ENCODE measurements at regions not wholly inside any gene's neighbourhood (a gene's known extent, or its start where the extent isn't known, plus 50 kb on each side); places are given as distances from the start of the nearest gene placed in this dataset.

DNA sequence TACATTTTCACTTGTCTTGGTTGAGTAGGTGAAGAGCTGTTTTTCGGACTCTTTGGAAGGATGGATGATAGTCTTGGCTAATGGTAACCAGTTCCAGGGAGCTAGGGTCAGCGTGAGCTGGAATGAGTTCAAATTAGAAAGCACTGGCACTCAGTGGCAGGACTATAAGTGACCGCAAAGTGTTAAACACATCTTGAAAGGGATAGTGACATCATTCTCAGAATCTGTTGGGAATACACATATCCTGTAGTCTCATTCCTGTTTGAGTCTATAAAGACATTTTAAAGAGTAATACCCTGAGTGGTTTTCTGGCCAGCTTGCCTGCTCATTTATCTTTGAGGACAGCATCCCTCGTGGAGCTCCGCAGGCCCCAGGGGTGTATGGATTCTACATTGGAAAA is 56.7 kb upstream of the TMEM248 start:
- DNase-seq (ENCODE audit: low spot score) (no peak), ATAC-seq (no peak)
- H3K4me1 Mint-ChIP-seq: peaks cover 34% of the 10 kb centered on the region
- H3K36me3 Mint-ChIP-seq: peaks cover 6% of the 10 kb centered on the region
- H3K27ac Mint-ChIP-seq: peak overlapping the region; percentile 12; the same call in 1 of the 2 replicates
- H3K27me3 Mint-ChIP-seq (ENCODE audit: low read depth): no peaks in the 10 kb centered on the region
- H3K9me3 Mint-ChIP-seq: no peaks in the 10 kb centered on the region
- no peak overlapping the region for H3K4me3 Mint-ChIP-seq
- ChIA-PET CTCF (interaction anchor here (1.2 kb wide), 1 partner anchor 41 kb away, joined by 5 read pairs; no protein-coding TSS in a partner anchor), POLR2A (no interaction called here)
- TF ChIP-seq E2F5 (CRISPR knock-in tag; IDR thresholded peaks at IDR 0.05) (no peak), KAT7 (CRISPR knock-in tag; IDR thresholded peaks at IDR 0.05; ENCODE audit: borderline replicate concordance) (no peak)
- TF ChIP-seq, protein P1, sequence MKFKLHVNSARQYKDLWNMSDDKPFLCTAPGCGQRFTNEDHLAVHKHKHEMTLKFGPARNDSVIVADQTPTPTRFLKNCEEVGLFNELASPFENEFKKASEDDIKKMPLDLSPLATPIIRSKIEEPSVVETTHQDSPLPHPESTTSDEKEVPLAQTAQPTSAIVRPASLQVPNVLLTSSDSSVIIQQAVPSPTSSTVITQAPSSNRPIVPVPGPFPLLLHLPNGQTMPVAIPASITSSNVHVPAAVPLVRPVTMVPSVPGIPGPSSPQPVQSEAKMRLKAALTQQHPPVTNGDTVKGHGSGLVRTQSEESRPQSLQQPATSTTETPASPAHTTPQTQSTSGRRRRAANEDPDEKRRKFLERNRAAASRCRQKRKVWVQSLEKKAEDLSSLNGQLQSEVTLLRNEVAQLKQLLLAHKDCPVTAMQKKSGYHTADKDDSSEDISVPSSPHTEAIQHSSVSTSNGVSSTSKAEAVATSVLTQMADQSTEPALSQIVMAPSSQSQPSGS (CRISPR knock-in tag; IDR thresholded peaks at IDR 0.05; ENCODE audit: borderline replicate concordance, low read depth): no peak

- no peak for ATAC-seq
- no peak for DNase-seq (ENCODE audit: low spot score)
These were observed 55.6 kb upstream of the TMEM248 start for GRCh38 chr7:66865290-66865864.

GRCh38 chr7:66867198-66867790 is 53.7 kb upstream of the TMEM248 start:
- CTCF ChIA-PET: no interaction called here
- ATAC-seq (no peak), DNase-seq (ENCODE audit: low spot score) (no peak)
- H3K36me3 Mint-ChIP-seq: peaks cover 7% of the 10 kb centered on the region
- H3K4me1 Mint-ChIP-seq: peaks cover 39% of the 10 kb centered on the region
- H3K4me3 Mint-ChIP-seq: no peak overlapping the region
- no peaks in the 10 kb centered on the region for H3K9me3 Mint-ChIP-seq
- POLR2A ChIA-PET: no interaction called here
- peak overlapping the region; percentile 40 for H3K27ac Mint-ChIP-seq
- H3K27me3 Mint-ChIP-seq (ENCODE audit: low read depth): no peaks in the 10 kb centered on the region
- TF ChIP-seq ZNF671 (CRISPR knock-in tag; IDR thresholded peaks at IDR 0.05): no peak
- TF ChIP-seq GABPB1 (CRISPR knock-in tag; IDR thresholded peaks at IDR 0.05): no peak
- no peak for TF ChIP-seq TCF7 (CRISPR knock-in tag; IDR thresholded peaks at IDR 0.05; ENCODE audit: low read depth)
- no peak for TF ChIP-seq HMGA2 (CRISPR knock-in tag; IDR thresholded peaks at IDR 0.05)
- TF ChIP-seq, protein P2, sequence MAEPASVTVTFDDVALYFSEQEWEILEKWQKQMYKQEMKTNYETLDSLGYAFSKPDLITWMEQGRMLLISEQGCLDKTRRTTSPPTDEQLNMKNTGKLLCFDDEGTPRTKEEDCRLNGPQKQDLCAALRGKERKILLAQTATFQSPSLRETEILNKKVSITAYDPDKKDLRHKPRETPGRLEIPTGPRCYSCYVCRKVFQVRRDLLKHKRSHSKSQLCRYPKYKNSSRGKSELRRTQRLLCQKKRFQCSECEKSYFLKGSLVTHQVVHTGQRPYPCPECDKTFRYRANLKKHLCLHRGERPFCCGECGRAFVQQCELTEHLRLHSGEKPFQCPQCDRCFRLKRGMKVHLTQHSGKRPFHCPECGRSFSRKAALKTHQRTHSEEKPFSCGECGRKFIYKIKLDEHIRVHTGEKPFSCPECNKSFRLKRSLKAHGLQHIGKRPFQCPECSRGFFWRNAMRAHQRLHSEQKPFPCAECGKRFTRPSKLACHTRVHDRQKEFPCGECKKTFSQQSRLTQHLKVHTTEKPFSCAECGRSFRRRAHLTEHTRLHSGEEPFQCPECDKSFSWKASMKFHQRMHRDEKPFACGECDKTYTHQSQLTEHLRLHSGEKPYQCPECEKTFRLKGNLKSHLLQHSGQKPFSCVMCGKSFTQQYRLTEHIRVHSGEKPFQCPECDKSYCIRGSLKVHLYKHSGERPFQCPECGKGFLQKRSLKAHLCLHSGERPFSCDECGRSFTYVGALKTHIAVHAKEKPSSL (CRISPR knock-in tag; conservative IDR thresholded peaks at IDR 0.05): no peak
- TF ChIP-seq NR2C2 (CRISPR knock-in tag; IDR thresholded peaks at IDR 0.05): no peak
- TF ChIP-seq, protein P1 (CRISPR knock-in tag; IDR thresholded peaks at IDR 0.05; ENCODE audit: borderline replicate concordance, low read depth): no peak
- TF ChIP-seq EMX1 (CRISPR knock-in tag; IDR thresholded peaks at IDR 0.05): no peak
- no peak for TF ChIP-seq RELA (CRISPR knock-in tag; IDR thresholded peaks at IDR 0.05; ENCODE audit: borderline replicate concordance)
- TF ChIP-seq, protein P3, sequence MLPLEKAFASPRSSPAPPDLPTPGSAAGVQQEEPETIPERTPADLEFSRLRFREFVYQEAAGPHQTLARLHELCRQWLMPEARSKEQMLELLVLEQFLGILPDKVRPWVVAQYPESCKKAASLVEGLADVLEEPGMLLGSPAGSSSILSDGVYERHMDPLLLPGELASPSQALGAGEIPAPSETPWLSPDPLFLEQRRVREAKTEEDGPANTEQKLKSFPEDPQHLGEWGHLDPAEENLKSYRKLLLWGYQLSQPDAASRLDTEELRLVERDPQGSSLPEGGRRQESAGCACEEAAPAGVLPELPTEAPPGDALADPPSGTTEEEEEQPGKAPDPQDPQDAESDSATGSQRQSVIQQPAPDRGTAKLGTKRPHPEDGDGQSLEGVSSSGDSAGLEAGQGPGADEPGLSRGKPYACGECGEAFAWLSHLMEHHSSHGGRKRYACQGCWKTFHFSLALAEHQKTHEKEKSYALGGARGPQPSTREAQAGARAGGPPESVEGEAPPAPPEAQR (CRISPR knock-in tag; IDR thresholded peaks at IDR 0.05): no peak
- no peak for TF ChIP-seq ETV6 (CRISPR knock-in tag; IDR thresholded peaks at IDR 0.05)

More at GRCh38 chr7:66865290-66865864, 55.6 kb upstream of the TMEM248 start:
- no peak overlapping the region for H3K4me3 Mint-ChIP-seq
- H3K27me3 Mint-ChIP-seq (ENCODE audit: low read depth): no peaks in the 10 kb centered on the region
- H3K4me1 Mint-ChIP-seq: peaks cover 39% of the 10 kb centered on the region
- peaks cover 10% of the 10 kb centered on the region for H3K36me3 Mint-ChIP-seq
- H3K9me3 Mint-ChIP-seq: no peaks in the 10 kb centered on the region
- CTCF ChIA-PET: interaction anchor here (1.2 kb wide), 1 partner anchor 40 kb away, joined by 5 read pairs; no protein-coding TSS in a partner anchor
- peak; percentile 98 for TF ChIP-seq ZNF512 (CRISPR knock-in tag; IDR thresholded peaks at IDR 0.05; ENCODE audit: borderline replicate concordance)
- TF ChIP-seq, protein P4, sequence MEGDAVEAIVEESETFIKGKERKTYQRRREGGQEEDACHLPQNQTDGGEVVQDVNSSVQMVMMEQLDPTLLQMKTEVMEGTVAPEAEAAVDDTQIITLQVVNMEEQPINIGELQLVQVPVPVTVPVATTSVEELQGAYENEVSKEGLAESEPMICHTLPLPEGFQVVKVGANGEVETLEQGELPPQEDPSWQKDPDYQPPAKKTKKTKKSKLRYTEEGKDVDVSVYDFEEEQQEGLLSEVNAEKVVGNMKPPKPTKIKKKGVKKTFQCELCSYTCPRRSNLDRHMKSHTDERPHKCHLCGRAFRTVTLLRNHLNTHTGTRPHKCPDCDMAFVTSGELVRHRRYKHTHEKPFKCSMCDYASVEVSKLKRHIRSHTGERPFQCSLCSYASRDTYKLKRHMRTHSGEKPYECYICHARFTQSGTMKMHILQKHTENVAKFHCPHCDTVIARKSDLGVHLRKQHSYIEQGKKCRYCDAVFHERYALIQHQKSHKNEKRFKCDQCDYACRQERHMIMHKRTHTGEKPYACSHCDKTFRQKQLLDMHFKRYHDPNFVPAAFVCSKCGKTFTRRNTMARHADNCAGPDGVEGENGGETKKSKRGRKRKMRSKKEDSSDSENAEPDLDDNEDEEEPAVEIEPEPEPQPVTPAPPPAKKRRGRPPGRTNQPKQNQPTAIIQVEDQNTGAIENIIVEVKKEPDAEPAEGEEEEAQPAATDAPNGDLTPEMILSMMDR (IDR thresholded peaks at IDR 0.05): no peak
- POLR2A ChIA-PET: no interaction called here
- no peak overlapping the region for H3K27ac Mint-ChIP-seq
